SK-N-MC (cell line): ENCODE measurements at regions not wholly inside any gene's neighbourhood (a gene's known extent, or its start where the extent isn't known, plus 50 kb on each side); places are given as distances from the start of the nearest gene placed in this dataset.
"Not testable (repeated sequence)": the region's sequence is repeated elsewhere in the genome, so short reads cannot be mapped to it uniquely, and the experiment has no call there.

Experiments
- DNase-seq: peaks from one replicate; pipeline ENCODE4 v3.0.0-alpha.2; 2011; ENCODE audit warnings: low read depth, low spot score
- H3K27ac ChIP-seq: fragments of 200-600 bp; sonication (generic); 2 replicates; pipeline ENCODE4 v1.5.1; 2016; ENCODE audit warnings: mixed run types
- H3K36me3 ChIP-seq: fragments of 200-600 bp; sonication (generic); 2 replicates; pipeline ENCODE4 v1.6.1; 2017; ENCODE audit warnings: antibody characterized with exemption, low read length, mixed read lengths; ENCODE audit not compliant: insufficient read depth
- H3K4me3 ChIP-seq: fragments of 200-600 bp; sonication (generic); 2 replicates; pipeline ENCODE4 v1.5.1; 2016
- H3K9ac ChIP-seq: fragments of 200-600 bp; sonication (generic); 2 replicates; pipeline ENCODE4 v1.8.0; 2017; ENCODE audit warnings: mixed run types, mixed read lengths; ENCODE audit not compliant: insufficient read length
- H3K9me3 ChIP-seq: fragments of 200-600 bp; sonication (generic); 2 replicates; pipeline ENCODE4 v1.6.1; 2017; ENCODE audit warnings: low read depth, mild to moderate bottlenecking, antibody characterized with exemption, low read length, moderate library complexity, mixed read lengths
- EZH2 ChIP-seq: fragments of 200-600 bp; sonication (generic); IDR thresholded peaks from one replicate; pipeline ENCODE4 v1.6.1; 2017; ENCODE audit warnings: antibody characterized with exemption
- FOXP2 ChIP-seq: optimal IDR thresholded peaks from 2 replicates; pipeline ENCODE3; 2011; ENCODE audit warnings: mild to moderate bottlenecking, moderate library complexity; ENCODE audit not compliant: insufficient read depth; ENCODE audit errors: extremely low read length, control extremely low read depth
- POLR2AphosphoS5 ChIP-seq: IDR thresholded peaks from 2 replicates; pipeline ENCODE4 v1.6.1; 2012; ENCODE audit warnings: mild to moderate bottlenecking, low read depth, low read length, borderline replicate concordance

DNA sequence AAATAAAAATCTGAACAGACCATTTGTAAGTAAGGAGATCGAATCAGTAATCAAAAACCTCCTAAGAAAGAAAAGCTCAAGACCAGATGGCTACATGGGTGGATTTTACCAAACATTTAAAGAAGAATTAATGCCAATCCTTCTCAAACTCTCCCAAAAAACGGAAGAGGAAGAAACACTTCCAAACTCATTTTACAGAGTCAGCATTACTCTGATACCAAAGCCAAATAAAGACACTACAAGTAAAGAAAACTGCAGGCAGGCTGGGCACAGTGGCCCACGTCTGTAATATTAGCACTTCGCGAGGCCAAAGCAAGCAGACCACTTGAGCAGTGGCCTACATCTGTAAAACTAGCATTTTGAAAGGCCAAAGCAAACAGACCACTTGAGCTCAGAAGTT lies 159.8 kb downstream of the DPY19L2 start:
- Histone ChIP-seq H3K4me3 (no peak overlapping the region), H3K27ac (no peak overlapping the region), H3K36me3 (no peaks in the 10 kb centered on the region), H3K9ac (no peak overlapping the region), H3K9me3 (no peaks in the 10 kb centered on the region)
- no peak for DNase-seq
- TF ChIP-seq EZH2 (no peak), FOXP2 (no peak), POLR2AphosphoS5 (no peak)

GRCh38 chr12:63499567-63499966 lies 168.7 kb downstream of the DPY19L2 start:
- TF ChIP-seq FOXP2 (no peak), EZH2 (no peak), POLR2AphosphoS5 (no peak)
- Histone ChIP-seq H3K9me3 (no peaks in the 10 kb centered on the region), H3K36me3 (no peaks in the 10 kb centered on the region), H3K27ac (no peak overlapping the region), H3K9ac (no peak overlapping the region), H3K4me3 (no peak overlapping the region)
- no peak for DNase-seq

DNA sequence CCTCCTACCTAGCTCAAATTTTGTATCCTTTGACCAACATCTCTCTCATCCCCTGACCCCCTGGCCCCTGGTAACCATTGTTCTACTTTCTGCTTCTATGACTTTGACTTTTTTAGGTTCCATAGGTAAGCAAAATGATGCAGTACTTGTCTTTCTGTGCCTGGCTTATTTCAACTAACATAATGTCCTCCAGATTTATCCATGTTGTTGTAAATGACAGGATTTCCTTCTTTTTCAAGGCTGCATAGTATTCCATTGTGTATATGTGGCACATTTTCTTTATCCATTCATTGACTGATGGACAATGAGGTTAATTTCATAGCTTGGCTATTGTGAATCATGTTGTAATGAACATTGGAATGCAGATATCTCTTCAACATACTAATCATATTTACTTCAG lies 170.1 kb downstream of the DPY19L2 start:
- no peak overlapping the region for H3K27ac ChIP-seq

GRCh38 chr12:63496654-63497053 lies 171.6 kb downstream of the DPY19L2 start:
- no peak overlapping the region for H3K27ac ChIP-seq
- no peak overlapping the region for H3K9ac ChIP-seq
- no peak overlapping the region for H3K4me3 ChIP-seq
- TF ChIP-seq FOXP2 (no peak), EZH2 (no peak), POLR2AphosphoS5 (no peak)
- H3K9me3 ChIP-seq = no peaks in the 10 kb centered on the region
- DNase-seq = no peak
- no peaks in the 10 kb centered on the region for H3K36me3 ChIP-seq

More for the DNA sequence above, 170.1 kb downstream of the DPY19L2 start:
- DNase-seq = no peak
- no peak for TF ChIP-seq FOXP2
- no peak for TF ChIP-seq EZH2
- no peak for TF ChIP-seq POLR2AphosphoS5
- H3K4me3 ChIP-seq = no peak overlapping the region
- H3K9me3 ChIP-seq = no peaks in the 10 kb centered on the region
- no peak overlapping the region for H3K9ac ChIP-seq
- no peaks in the 10 kb centered on the region for H3K36me3 ChIP-seq

- H3K4me3 ChIP-seq = no peak overlapping the region
- no peak for DNase-seq
- no peaks in the 10 kb centered on the region for H3K36me3 ChIP-seq
- H3K9ac ChIP-seq = no peak overlapping the region
- H3K27ac ChIP-seq = no peak overlapping the region
- H3K9me3 ChIP-seq = no peaks in the 10 kb centered on the region
- TF ChIP-seq FOXP2 (no peak), EZH2 (no peak), POLR2AphosphoS5 (no peak)
Observed at GRCh38 chr12:63495974-63496373, 172.3 kb downstream of the DPY19L2 start.

DNA sequence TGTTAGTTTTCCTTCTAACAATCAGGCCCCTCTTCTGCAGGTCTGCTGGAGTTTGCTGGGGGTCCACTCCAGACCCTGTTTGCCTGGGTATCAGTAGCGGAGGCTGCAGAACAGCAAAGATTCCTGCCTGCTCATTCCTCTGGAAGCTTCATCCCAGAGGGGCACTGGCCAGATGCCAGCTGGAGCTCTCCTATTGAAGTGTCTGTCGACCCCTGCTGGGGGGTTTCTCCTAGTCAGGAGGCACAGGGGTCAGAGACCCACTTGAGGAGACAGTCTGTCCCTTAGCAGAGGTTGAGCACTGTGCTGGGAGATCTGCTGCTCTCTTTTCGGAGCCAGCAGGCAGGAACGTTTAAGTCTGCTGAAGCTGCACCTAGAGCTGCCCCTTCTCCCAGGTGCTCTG lies 174.9 kb downstream of the DPY19L2 start:
- not testable (repeated sequence) for H3K36me3 ChIP-seq, H3K4me3 ChIP-seq, H3K9me3 ChIP-seq, H3K9ac ChIP-seq, DNase-seq, H3K27ac ChIP-seq

DNA sequence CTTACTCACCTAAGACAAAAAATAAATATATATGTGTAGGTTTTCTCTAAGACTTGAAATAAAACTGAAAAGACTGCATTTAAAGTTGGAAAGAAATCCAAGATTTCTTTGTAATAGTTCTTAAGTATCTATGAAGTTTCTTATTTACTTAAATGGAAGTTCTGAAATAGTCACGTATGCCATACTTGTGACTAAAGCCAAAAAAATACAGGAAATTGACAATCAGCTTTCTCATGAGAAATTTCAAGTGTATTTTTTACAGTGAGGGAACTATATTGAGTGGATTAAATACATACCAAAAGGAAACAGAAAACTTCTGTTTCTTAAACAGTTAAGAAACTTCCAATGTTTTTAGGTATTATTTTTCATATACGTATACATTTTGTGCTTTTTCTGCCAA lies 188.1 kb downstream of the DPY19L2 start:
- Histone ChIP-seq H3K9ac (no peak overlapping the region), H3K4me3 (no peak overlapping the region), H3K36me3 (no peaks in the 10 kb centered on the region), H3K27ac (no peak overlapping the region), H3K9me3 (no peaks in the 10 kb centered on the region)
- no peak for TF ChIP-seq POLR2AphosphoS5
- TF ChIP-seq EZH2 = no peak
- TF ChIP-seq FOXP2 = no peak
- DNase-seq = no peak

- TF ChIP-seq EZH2 (no peak), POLR2AphosphoS5 (no peak)
- Histone ChIP-seq H3K27ac (no peak overlapping the region), H3K9me3 (no peaks in the 10 kb centered on the region), H3K9ac (no peak overlapping the region), H3K36me3 (no peaks in the 10 kb centered on the region), H3K4me3 (no peak overlapping the region)
- no peak for DNase-seq
Observed at GRCh38 chr12:63470161-63470560, 198.1 kb downstream of the DPY19L2 start.

DNA sequence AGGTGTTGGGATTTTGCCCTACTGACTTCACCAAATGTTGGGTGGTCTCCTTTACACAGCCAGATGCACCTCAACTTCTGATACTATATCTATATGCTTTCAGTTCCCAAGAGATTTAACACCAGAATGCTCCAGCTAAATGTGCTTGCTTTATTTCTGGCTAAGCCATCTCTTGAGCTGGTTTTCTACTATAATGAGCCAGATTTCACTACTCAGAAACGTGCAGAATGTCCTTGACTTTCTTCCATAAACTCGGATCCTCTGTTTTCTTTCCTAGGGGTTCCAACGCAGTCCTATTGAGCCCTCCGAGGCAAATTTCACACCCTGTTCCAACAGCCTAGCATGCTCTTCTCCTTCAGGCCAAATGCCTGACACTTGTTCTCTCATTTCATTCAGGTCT lies 200.3 kb downstream of the DPY19L2 start:
- H3K4me3 ChIP-seq = no peak overlapping the region
- H3K27ac ChIP-seq = no peak overlapping the region
- DNase-seq = no peak
- H3K9ac ChIP-seq = no peak overlapping the region
- H3K9me3 ChIP-seq = no peaks in the 10 kb centered on the region
- TF ChIP-seq FOXP2 = no peak
- no peak for TF ChIP-seq EZH2
- no peak for TF ChIP-seq POLR2AphosphoS5
- no peaks in the 10 kb centered on the region for H3K36me3 ChIP-seq

DNA sequence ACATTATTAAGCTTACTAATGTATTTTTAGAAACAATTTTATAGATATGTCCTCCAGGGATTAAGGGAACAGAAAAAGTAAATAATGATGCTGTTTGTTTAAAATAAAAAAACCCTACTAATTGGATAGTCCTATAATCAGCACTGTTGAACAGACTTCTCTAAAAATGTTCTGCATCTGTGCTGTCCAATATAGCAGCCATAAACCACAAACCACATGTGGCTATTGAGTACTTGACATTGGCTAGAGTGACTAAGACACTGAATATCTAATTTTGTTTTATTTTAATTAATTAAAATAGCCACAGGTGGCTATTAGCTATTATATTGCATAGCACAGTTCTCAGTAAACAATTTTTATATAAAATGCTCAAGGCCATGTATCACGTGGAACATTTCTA lies 210.4 kb downstream of the DPY19L2 start:
- H3K36me3 ChIP-seq = no peaks in the 10 kb centered on the region
- H3K4me3 ChIP-seq = no peak overlapping the region
- H3K9me3 ChIP-seq = no peaks in the 10 kb centered on the region
- TF ChIP-seq EZH2 (no peak), FOXP2 (no peak), POLR2AphosphoS5 (no peak)
- no peak overlapping the region for H3K9ac ChIP-seq
- DNase-seq = no peak
- no peak overlapping the region for H3K27ac ChIP-seq
